ENCODE measurements at regions not wholly inside any gene's neighbourhood (a gene's known extent, or its start where the extent isn't known, plus 50 kb on each side); places are given as distances from the start of the nearest gene placed in this dataset.

- no peak for TF ChIP-seq CEBPZ (IDR thresholded peaks at IDR 0.05; ENCODE audit: low read depth, low read length)
- no peak for TF ChIP-seq FOXK2 (IDR thresholded peaks at IDR 0.05)
Measured at GRCh38 chr13:61109741-61110140, 305.9 kb downstream of the PCDH20 start (continued).

- POLR2A ChIA-PET, result interaction anchor here (0.7 kb wide), 1 partner anchor 64 kb away, joined by 4 read pairs; no protein-coding TSS in a partner anchor
- SMC1A ChIA-PET (ENCODE audit: uncharacterized antibody, unreplicated experiment), result no interaction called here
- FAIRE-seq, result no peak
- intact Hi-C loops (cut with micrococcal nuclease; ENCODE audit: unreplicated experiment) (no loop called here), in situ Hi-C loops (cut with MboI) (no loop called here)
- 50% methylated on average over 2 of the region's 2 CpGs for WGBS (ENCODE audit: insufficient coverage, insufficient replicate concordance, low lambda C conversion rate, missing lambda C conversion rate)
- Histone ChIP-seq H3K9me3 (replicated peaks; ENCODE audit: control insufficient read depth, insufficient read depth, low read length) (no peaks in the 10 kb centered on the region), H3K79me2 (ENCODE audit: control insufficient read depth, insufficient read depth, low read length) (no peaks in the 10 kb centered on the region), H3K4me3 (no peak overlapping the region), H3K4me2 (ENCODE audit: control insufficient read depth, insufficient read depth) (no peak overlapping the region), H3K27me3 (replicated peaks in 1 of 2; ENCODE audit: control insufficient read depth in 2 of 2, insufficient read depth in 2 of 2, low read length in 1 of 2) (no peaks in the 10 kb centered on the region), H2AFZ (ENCODE audit: control insufficient read depth, low read depth, low read length) (no peak overlapping the region), H3K9ac (ENCODE audit: control insufficient read depth, insufficient read depth, low read length) (no peak overlapping the region), H4K20me1 (ENCODE audit: control insufficient read depth, insufficient read depth) (no peaks in the 10 kb centered on the region), H3K27ac (ENCODE audit: control insufficient read depth, insufficient read depth) (no peak overlapping the region), H3K4me1 (ENCODE audit: control insufficient read depth, insufficient read depth, low read length) (no peaks in the 10 kb centered on the region), H3K36me3 (ENCODE audit: control insufficient read depth in 2 of 2, insufficient read depth in 2 of 2, low read length in 1 of 2) (no peaks in the 10 kb centered on the region)
- RAD21 ChIA-PET (ENCODE audit: unreplicated experiment), result no interaction called here
- TF ChIP-seq SIN3A (IDR thresholded peaks at IDR 0.05; ENCODE audit: low read depth, low read length), result no peak
- TF ChIP-seq ATF2 (IDR thresholded peaks at IDR 0.05; ENCODE audit: low read length), result no peak
- no peak for TF ChIP-seq ATF7 (IDR thresholded peaks at IDR 0.05; ENCODE audit: low read depth)
- TF ChIP-seq HDAC6 (IDR thresholded peaks at IDR 0.05; ENCODE audit: unreplicated experiment), result no peak
- TF ChIP-seq SREBF1 (IDR thresholded peaks at IDR 0.05; ENCODE audit: low read length), result no peak
- TF ChIP-seq SMAD1 (IDR thresholded peaks at IDR 0.05; ENCODE audit: low read depth, partially characterized antibody), result no peak
- no peak for TF ChIP-seq TARDBP (IDR thresholded peaks at IDR 0.05; ENCODE audit: borderline replicate concordance)
- TF ChIP-seq YBX1 (IDR thresholded peaks at IDR 0.05), result no peak
- TF ChIP-seq ZNF217 (IDR thresholded peaks at IDR 0.05), result no peak
- no peak for TF ChIP-seq MEF2A (IDR thresholded peaks at IDR 0.05; ENCODE audit: insufficient read depth, low read depth, low read length)
- TF ChIP-seq ZNF207 (IDR thresholded peaks at IDR 0.05; ENCODE audit: borderline replicate concordance), result no peak
- TF ChIP-seq MAX (IDR thresholded peaks at IDR 0.05; ENCODE audit: low read depth, low read length), result no peak
- no peak for ATAC-seq
- CTCF ChIA-PET, result no interaction called here
- no TSS peak for BruUV-seq (replicated peaks)
- no peak for DNase-seq (ENCODE audit: low read depth, low spot score)
Measured at GRCh38 chr13:61107989-61108388, 307.7 kb downstream of the PCDH20 start.

Data from GM12878 (cell line).